Dermis blood vessel endothelial cell (primary cell): ENCODE measurements at regions not wholly inside any gene's neighbourhood (a gene's known extent, or its start where the extent isn't known, plus 50 kb on each side); places are given as distances from the start of the nearest gene placed in this dataset.

ENCODE experiments used
- DNase-seq: peaks from one replicate; pipeline ENCODE4 v3.0.0; 2010

DNA sequence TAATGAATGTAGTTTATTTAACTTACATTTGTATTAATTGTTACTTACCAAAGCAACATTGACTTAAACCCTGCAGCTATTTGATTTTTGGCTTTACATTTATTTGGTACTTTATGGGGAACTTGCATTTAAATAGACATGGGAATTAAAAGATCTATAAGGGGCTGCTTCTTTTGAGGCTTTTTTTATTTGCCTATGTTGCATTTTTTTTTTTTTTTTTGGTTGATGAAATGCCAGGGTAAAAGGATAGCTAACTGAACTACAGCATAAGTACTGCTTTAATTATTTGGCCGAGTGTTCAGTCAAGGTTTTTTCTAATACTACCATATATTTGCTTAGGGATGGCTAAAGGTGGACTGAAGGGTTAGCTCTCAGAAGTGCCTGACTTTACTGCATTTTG lies 62.5 kb upstream of the CDH4 start:
- DNase-seq: no peak

DNA sequence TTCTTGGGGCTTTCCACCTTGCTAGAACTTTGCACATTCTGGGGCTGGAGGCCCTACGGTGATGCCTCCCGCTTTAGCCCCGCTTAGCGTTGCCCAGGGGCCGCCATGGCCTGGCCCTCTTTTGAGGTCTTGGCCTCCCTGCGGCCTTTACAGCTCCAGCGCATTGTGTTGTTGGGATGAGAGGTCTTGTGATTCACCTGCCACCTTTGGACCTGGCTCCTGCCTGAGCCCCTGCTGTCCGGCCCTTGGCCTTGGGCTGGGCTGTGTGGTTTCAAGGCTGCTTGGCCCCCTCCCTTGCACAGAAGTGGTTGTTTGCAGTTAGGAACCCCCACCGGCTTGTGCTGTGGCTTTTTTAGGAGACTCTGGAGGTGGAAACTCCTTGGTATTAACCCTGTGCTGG lies 61.0 kb upstream of the CDH4 start:
- no peak for DNase-seq

DNA sequence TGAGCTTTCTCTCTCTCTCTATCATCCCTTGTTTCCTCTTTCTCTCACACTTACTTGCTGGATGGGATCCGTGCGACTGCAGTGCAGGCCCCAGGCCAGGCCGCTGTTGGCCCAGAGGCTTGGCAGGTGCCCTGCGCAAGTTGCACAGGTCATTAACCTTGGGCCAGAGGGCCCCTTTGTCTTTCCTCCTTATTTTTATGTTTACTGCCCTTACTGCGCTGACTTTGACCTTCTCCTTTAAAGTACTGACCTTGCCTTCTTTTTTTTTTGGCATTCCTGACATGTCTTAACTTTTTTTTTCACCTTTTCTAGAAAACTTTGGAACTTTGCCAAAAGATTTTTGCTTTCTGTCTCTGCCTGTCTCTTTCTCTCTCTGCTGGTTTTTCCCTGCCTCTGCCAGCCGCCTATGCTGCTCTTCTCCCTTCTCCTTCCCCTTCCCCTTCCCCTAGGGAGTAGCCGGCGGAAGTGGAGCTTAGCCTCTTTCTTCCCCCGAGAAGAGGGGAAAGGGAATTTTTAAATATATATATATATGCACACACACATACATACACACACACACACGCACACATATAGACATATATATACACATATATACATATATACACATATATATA lies 59.6 kb upstream of the CDH4 start:
- no peak for DNase-seq

DNA sequence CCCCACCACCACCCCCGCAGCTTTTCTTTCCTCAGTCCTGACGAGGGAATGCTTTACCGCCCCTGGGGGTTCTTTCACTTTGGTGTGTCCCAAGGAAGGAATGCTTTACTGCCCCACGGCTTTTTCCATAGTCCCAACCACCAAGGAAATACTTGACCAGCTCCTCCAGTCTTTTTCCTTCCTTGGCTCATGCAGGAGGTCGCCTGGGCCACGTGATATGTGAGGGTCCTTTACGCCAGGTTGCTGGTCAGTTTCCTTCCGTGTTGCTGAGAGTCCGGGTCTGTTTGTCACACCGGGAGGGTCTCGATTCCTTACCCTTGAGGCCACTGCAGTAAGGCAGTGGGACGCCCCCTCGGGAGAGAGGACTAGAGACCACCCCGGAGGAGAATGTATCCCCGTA lies 58.9 kb upstream of the CDH4 start:
- no peak for DNase-seq
